ENCODE measurements at regions not wholly inside any gene's neighbourhood (a gene's known extent, or its start where the extent isn't known, plus 50 kb on each side); places are given as distances from the start of the nearest gene placed in this dataset.

DNA sequence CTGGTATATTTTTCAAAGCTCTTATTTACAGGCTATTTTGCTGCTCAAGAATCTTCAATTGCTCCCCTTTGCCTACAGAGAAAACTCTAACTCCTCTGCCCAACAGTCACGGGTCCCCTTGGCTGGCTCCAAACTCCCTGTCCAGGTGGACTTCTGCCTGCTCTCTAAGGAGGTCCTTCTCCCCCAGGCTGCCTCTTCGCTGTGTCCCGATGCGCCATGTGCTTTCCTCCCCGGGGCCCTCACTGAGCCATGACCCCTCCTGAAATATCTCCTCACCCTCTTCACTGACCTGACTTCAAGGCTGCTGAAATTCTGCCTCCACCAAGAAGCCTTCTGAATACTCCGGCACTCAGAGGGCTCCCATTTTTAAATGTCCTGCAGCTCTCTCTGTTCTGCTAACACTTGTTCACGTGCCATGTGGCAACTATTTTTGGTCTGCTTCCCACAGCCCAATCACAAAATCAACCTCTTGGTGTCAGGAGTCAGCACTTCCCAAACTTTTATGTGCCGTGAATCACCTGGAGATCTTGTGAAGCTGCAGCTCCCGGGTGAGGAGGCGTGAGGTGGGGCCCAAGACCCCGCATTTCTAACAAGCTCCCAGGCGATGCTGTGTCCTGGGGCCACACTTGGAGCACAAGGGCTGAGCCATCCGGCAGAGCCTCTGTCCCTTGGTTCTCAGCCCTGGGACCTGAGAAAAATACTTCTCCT, 85.7 kb upstream of the COL13A1 start:
- TF ChIP-seq, protein P1, sequence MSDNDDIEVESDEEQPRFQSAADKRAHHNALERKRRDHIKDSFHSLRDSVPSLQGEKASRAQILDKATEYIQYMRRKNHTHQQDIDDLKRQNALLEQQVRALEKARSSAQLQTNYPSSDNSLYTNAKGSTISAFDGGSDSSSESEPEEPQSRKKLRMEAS (IDR thresholded peaks at IDR 0.05): no peak
- TF ChIP-seq CTCF (CRISPR knock-in tag; IDR thresholded peaks at IDR 0.05): no peak
- no peak for TF ChIP-seq SRF (IDR thresholded peaks at IDR 0.05; ENCODE audit: low read depth, low read length)
- no peak for TF ChIP-seq ZNF317 (CRISPR knock-in tag; IDR thresholded peaks at IDR 0.05)
- TF ChIP-seq HOXA5 (CRISPR knock-in tag; IDR thresholded peaks at IDR 0.05): no peak
- no peak for TF ChIP-seq ZBTB8A (CRISPR knock-in tag; IDR thresholded peaks at IDR 0.05; ENCODE audit: borderline replicate concordance, low read depth)
- no peak for TF ChIP-seq MXI1 (IDR thresholded peaks at IDR 0.05; ENCODE audit: borderline replicate concordance, low read depth, low read length)
- no peak for TF ChIP-seq RAD21 (CRISPR knock-in tag; IDR thresholded peaks at IDR 0.05)
- no peak for TF ChIP-seq MLX (CRISPR knock-in tag; IDR thresholded peaks at IDR 0.05)
- no peak for TF ChIP-seq ZNF792 (CRISPR knock-in tag; IDR thresholded peaks at IDR 0.05)
